Fibroblast of skin of right biceps (primary cell): ENCODE measurements at regions not wholly inside any gene's neighbourhood (a gene's known extent, or its start where the extent isn't known, plus 50 kb on each side); places are given as distances from the start of the nearest gene placed in this dataset.

Experiments used
- DNase-seq: peaks from one replicate; pipeline ENCODE4 v3.0.0-alpha.2; 2013

- no peak for DNase-seq
Observed at GRCh38 chr12:25005376-25005775, 56.5 kb upstream of the BCAT1 start.

DNA sequence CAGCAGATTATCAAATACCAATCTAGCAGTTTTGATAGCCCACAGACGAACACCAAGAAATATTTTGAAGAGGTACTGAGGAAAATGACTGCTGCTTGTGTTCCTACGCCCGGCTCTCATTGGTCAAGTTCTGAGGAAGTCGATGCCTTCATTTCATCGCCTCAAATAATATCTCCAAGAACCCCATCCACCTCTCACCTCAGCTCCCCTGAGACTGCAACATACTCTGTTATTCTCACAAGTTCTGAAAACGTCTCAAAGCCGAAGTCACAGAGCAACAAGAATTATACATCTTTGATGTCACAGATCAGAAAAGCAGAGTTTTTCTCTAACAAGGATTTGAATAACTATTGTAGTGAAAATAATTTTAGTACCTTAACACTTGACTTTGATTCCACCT is 55.5 kb upstream of the BCAT1 start:
- DNase-seq, result no peak

GRCh38 chr12:25001311-25001710 is 52.4 kb upstream of the BCAT1 start:
- DNase-seq, result no peak
